Transverse colon (tissue), 4 donors: ENCODE measurements at regions not wholly inside any gene's neighbourhood (a gene's known extent, or its start where the extent isn't known, plus 50 kb on each side); places are given as distances from the start of the nearest gene placed in this dataset.

Experiments
- DNase-seq: peaks from one replicate; pipeline ENCODE4 v3.0.0-alpha.2; 2019
- H3K27ac ChIP-seq, 4 donors: fragments of 200-600 bp; sonication (generic); 2 replicates each; pipeline ENCODE4 v1.5.1; 2016 to 2018; ENCODE audit warnings: inconsistent platforms in 4 of 4
- H3K27me3 ChIP-seq: fragments of 200-600 bp; sonication (generic); 2 replicates; pipeline ENCODE4 v1.5.1; 2017; ENCODE audit warnings: inconsistent platforms
- H3K36me3 ChIP-seq, 4 donors: fragments of 200-600 bp; sonication (generic); 2 replicates each; pipeline ENCODE4 v1.5.1; 2017 to 2019; ENCODE audit warnings: inconsistent platforms in 4 of 4
- H3K4me1 ChIP-seq, 4 donors: fragments of 200-600 bp; sonication (generic); 2 replicates each; pipeline ENCODE4 v1.5.1; 2017 to 2020; ENCODE audit warnings: inconsistent platforms in 4 of 4
- H3K4me3 ChIP-seq, 4 donors: fragments of 200-600 bp; sonication (generic); 1 replicate in 1 of 4; 2 replicates in 3 of 4; pipeline versions ENCODE4 v1.5.1 to v1.6.1; 2017 to 2019; ENCODE audit warnings: inconsistent platforms in 4 of 4
- H3K9me3 ChIP-seq, 2 donors: fragments of 200-600 bp; sonication (generic); 2 replicates each; pipeline ENCODE4 v1.5.1; 2017 to 2019; ENCODE audit warnings: inconsistent platforms in 2 of 2
- EP300 ChIP-seq: sonication (generic); formaldehyde crosslinking; IDR thresholded peaks from one replicate; pipeline ENCODE4 v1.6.1; 2017; ENCODE audit warnings: antibody characterized with exemption, low read depth
- POLR2A ChIP-seq: fragments of 450-650 bp; IDR thresholded peaks from one replicate; pipeline ENCODE4 v1.6.1; 2016; ENCODE audit warnings: antibody characterized with exemption, mild to moderate bottlenecking, moderate library complexity
- POLR2AphosphoS5 ChIP-seq, 3 donors: sonication (generic); formaldehyde crosslinking; IDR thresholded peaks; one replicate each; pipeline ENCODE4 v1.6.1; 2016; ENCODE audit warnings: antibody characterized with exemption in 3 of 3
- WGBS, 2 donors: methylation state at CpG; one replicate each; pipeline ENCODE4 v1.1.5; 2018; ENCODE audit warnings: low coverage in 1 of 2; 5-methylcytosine and 5-hydroxymethylcytosine counted together
- in situ Hi-C, 4 donors: fragments of 200-750 bp; cut with MboI; loops; one replicate each; pipeline versions ENCODE4 v1.15.0 to v1.15.1; 2017; ENCODE audit warnings: low sequenced_read_pairs in 3 of 4, low pct_ligation_motif_present in 1 of 4, low pct_unique_long_range_greater_than_20kb in 1 of 4
- intact Hi-C: fragments of 100-400 bp; cut with DNase I; formaldehyde crosslinking; loops from one replicate; pipeline ENCODE4 v1.15.1; 2023; ENCODE audit warnings: low total_unique reads
- TF ChIP-seq, protein P1 (sequence below), 5 experiments: fragments of 200-600 bp in 3 of 5; fragments of 450-650 bp in 2 of 5; sonication (generic) in 3 of 5; IDR thresholded peaks; 1 replicate in 2 of 5; 2 replicates in 3 of 5; pipeline ENCODE4 v1.5.1; 2016 to 2017; ENCODE audit warnings: antibody characterized with exemption in 5 of 5, inconsistent platforms in 3 of 5, mild to moderate bottlenecking in 2 of 5, moderate library complexity in 1 of 5

DNA sequence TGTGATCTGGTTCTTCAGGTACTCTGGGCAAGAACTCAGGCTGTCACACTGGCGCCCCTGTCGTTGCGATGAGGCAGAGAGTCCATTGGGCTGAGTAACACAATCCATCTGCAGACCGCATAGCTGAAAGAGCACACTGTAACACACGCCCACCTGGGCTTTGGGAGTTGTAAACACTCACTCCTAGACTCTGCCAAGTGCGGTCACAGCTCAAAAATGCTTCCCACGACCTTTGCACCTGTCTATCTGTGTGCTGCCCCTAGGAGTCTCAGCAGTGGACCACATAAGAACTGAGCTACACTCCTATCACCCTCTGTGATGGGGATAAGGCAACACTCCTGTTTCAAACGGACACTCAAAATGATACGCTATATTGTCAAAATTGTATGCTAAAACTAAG, 2028.3 kb downstream of the PCDH7 start:
- TF ChIP-seq POLR2A (no peak), EP300 (no peak), POLR2AphosphoS5 (IDR thresholded peaks at IDR 0.05) (no peak)
- TF ChIP-seq, protein P1, sequence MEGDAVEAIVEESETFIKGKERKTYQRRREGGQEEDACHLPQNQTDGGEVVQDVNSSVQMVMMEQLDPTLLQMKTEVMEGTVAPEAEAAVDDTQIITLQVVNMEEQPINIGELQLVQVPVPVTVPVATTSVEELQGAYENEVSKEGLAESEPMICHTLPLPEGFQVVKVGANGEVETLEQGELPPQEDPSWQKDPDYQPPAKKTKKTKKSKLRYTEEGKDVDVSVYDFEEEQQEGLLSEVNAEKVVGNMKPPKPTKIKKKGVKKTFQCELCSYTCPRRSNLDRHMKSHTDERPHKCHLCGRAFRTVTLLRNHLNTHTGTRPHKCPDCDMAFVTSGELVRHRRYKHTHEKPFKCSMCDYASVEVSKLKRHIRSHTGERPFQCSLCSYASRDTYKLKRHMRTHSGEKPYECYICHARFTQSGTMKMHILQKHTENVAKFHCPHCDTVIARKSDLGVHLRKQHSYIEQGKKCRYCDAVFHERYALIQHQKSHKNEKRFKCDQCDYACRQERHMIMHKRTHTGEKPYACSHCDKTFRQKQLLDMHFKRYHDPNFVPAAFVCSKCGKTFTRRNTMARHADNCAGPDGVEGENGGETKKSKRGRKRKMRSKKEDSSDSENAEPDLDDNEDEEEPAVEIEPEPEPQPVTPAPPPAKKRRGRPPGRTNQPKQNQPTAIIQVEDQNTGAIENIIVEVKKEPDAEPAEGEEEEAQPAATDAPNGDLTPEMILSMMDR (IDR thresholded peaks at IDR 0.05), result no peak
- no peak for DNase-seq
- Histone ChIP-seq H3K27me3 (no peaks in the 10 kb centered on the region), H3K9me3 (no peaks in the 10 kb centered on the region), H3K4me1 (no peaks in the 10 kb centered on the region), H3K4me3 (no peak overlapping the region), H3K36me3 (no peaks in the 10 kb centered on the region), H3K27ac (no peak overlapping the region)
- WGBS, 2 donors, result 70 to 71% methylated on average over 4 to 9 of the region's 9 CpGs
- intact Hi-C loops (no loop called here), in situ Hi-C loops (no loop called here)

DNA sequence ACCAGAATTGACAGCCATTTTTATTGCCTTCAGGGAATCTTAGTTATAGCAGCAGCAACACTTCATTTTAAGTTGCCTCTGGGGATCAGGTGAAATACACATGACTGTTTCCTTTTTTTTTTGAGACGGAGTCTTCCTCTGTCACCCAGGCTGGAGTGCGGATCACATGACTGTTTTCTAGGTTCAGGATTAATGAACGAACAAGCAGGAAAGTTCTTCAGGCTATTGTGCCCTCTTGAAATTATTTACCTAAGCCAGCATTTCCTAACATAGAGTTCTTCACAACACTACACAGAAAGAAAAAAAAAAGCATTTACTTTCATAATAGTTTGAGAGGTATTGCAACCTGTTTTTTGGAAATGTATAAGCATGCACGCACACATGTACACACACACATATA, 2032.8 kb downstream of the PCDH7 start:
- H3K4me3 ChIP-seq, result no peak overlapping the region
- H3K9me3 ChIP-seq, result peaks cover 0 to 7% of the 10 kb centered on the region in 2 donors
- no peaks in the 10 kb centered on the region for H3K27me3 ChIP-seq
- in situ Hi-C loops, result no loop called here
- H3K27ac ChIP-seq, result no peak overlapping the region
- H3K4me1 ChIP-seq, result no peaks in the 10 kb centered on the region
- H3K36me3 ChIP-seq, result no peaks in the 10 kb centered on the region
- TF ChIP-seq POLR2AphosphoS5 (IDR thresholded peaks at IDR 0.05) (no peak), EP300 (no peak), POLR2A (no peak)
- TF ChIP-seq, protein P1 (IDR thresholded peaks at IDR 0.05), result no peak
- intact Hi-C loops, result no loop called here
- no peak for DNase-seq
- WGBS, 2 donors, result 86 to 92% methylated on average over 4 of the region's 4 CpGs

DNA sequence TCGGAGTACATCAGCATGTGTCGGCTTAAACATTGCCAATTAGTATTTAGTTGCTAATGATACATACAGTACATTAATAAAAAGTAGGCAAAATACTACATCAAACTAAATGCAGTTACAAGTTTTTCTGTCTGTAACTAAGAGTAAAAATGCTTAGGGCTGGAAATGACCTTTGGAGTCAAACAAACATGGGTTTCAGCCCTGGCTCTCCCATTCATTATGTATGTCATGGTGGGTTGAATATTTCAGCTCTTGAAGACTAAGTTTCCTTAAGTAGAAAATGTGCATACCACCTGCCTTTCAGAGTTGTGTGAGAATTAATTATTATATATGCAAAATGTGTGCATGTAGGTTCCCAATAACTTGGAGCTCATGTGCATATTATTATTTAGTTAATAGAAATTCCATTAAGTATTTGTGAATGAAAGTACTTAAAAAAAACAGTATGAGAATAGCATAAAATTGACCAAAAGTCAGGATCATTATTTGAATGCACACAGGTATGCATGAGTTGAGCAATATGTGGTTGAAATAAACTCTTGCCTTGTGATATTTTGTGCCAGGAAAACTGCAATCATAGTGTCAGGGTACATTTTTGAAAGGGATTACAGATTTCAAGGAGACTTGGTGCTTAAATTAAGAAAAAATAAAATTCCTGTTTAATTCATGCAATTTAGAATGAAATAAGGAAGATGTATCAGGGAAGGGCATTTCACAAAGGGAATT, 2048.7 kb downstream of the PCDH7 start:
- H3K27me3 ChIP-seq, result no peaks in the 10 kb centered on the region
- H3K4me1 ChIP-seq, result no peaks in the 10 kb centered on the region
- H3K36me3 ChIP-seq, result no peaks in the 10 kb centered on the region
- DNase-seq, result no peak
- TF ChIP-seq, protein P1 (IDR thresholded peaks at IDR 0.05), result no peak
- TF ChIP-seq POLR2AphosphoS5 (IDR thresholded peaks at IDR 0.05), result no peak
- TF ChIP-seq EP300, result no peak
- no peak for TF ChIP-seq POLR2A
- intact Hi-C loops (no loop called here), in situ Hi-C loops (no loop called here)
- H3K4me3 ChIP-seq, result no peak overlapping the region
- H3K9me3 ChIP-seq, result no peaks in the 10 kb centered on the region
- WGBS, 2 donors, result 82 to 90% methylated on average over 2 of the region's 2 CpGs
- no peak overlapping the region for H3K27ac ChIP-seq

DNA sequence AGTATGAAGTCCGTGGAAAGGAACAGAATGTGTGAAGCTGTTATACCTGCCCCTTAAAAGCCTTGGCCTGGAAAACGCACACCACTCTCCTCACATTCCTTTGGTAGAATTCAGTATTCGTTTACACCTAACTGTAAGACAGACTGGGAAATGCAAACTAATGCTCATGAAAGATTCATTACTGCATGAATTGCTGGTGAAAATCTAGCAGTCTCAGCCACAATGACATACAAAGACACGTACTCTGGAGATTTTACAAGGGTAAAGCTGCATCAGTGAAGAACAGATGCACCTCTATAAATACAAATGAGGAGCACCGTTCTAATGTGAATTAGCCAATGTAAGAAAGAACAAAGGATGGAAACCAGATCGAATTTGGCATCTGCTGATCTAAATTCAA, 2051.3 kb downstream of the PCDH7 start:
- no peak overlapping the region for H3K27ac ChIP-seq
- TF ChIP-seq POLR2AphosphoS5 (IDR thresholded peaks at IDR 0.05) (no peak), POLR2A (no peak), EP300 (no peak)
- TF ChIP-seq, protein P1 (IDR thresholded peaks at IDR 0.05), result no peak
- in situ Hi-C loops, result no loop called here
- H3K27me3 ChIP-seq, result no peaks in the 10 kb centered on the region
- no peaks in the 10 kb centered on the region for H3K4me1 ChIP-seq
- no peaks in the 10 kb centered on the region for H3K9me3 ChIP-seq
- DNase-seq, result no peak
- WGBS, 2 donors, result 46 to 63% methylated on average over 5 to 6 of the region's 6 CpGs
- no peaks in the 10 kb centered on the region for H3K36me3 ChIP-seq
- H3K4me3 ChIP-seq, result no peak overlapping the region
- intact Hi-C loops, result no loop called here
